BJ (cell line): ENCODE measurements at regions not wholly inside any gene's neighbourhood (a gene's known extent, or its start where the extent isn't known, plus 50 kb on each side); places are given as distances from the start of the nearest gene placed in this dataset.

ENCODE experiments used
- CTCF ChIA-PET: fragments of 350-600 bp; formaldehyde crosslinking; extraction: SDS; loops from one replicate; lab custom pipeline; 2021; ENCODE audit warnings: antibody characterized with exemption, inconsistent platforms; lab: Yijun Ruan, JAX
- POLR2A ChIA-PET: fragments of 300-600 bp; sonication (Branson Sonifier 250); formaldehyde crosslinking; extraction: SDS; loops from one replicate; lab custom pipeline; 2021; ENCODE audit warnings: antibody characterized with exemption; lab: Charles Lee
- DNase-seq: peaks from one replicate; pipeline ENCODE4 v3.0.0-alpha.2; 2011; ENCODE audit warnings: low read depth
- H3K27me3 ChIP-seq: 2 replicates; pipeline ENCODE4 v1.6.0; 2011; ENCODE audit warnings: low read length; ENCODE audit not compliant: control insufficient read depth, insufficient read depth
- H3K36me3 ChIP-seq: 2 replicates; pipeline ENCODE4 v1.5.1; 2011; ENCODE audit warnings: low read length; ENCODE audit not compliant: control insufficient read depth, insufficient read depth
- H3K4me3 ChIP-seq: 2 replicates; pipeline ENCODE4 v1.5.1; 2011; ENCODE audit warnings: low read depth, mild to moderate bottlenecking, control low read depth, low read length
- TF ChIP-seq, protein P1 (sequence below): IDR thresholded peaks from 2 replicates; pipeline ENCODE4 v1.5.1; 2011; ENCODE audit warnings: low read depth, mild to moderate bottlenecking, control low read depth, inconsistent platforms, low read length, moderate library complexity; ENCODE audit not compliant: insufficient read depth

DNA sequence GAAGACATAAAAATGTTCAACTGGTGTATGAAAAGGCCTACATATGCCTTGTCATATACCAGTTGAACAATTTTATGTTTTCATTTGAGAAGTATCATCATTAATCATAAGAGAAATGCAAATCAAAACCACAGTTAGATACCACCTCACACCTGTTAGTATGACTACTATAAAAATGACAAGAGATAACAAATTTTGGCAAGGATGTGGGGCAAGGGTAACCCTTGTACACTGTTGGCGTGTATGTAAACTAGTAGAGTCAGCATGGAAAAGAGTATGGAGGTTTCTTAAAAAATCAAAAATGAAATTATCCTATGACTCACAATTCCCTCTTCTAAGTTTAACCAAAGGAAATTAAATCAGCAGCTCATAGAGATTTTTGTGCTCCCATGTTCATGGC is 250.4 kb upstream of the ST8SIA4 start:
- no peaks in the 10 kb centered on the region for H3K36me3 ChIP-seq
- CTCF ChIA-PET: no interaction called here
- no peak overlapping the region for H3K4me3 ChIP-seq
- TF ChIP-seq, protein P1, sequence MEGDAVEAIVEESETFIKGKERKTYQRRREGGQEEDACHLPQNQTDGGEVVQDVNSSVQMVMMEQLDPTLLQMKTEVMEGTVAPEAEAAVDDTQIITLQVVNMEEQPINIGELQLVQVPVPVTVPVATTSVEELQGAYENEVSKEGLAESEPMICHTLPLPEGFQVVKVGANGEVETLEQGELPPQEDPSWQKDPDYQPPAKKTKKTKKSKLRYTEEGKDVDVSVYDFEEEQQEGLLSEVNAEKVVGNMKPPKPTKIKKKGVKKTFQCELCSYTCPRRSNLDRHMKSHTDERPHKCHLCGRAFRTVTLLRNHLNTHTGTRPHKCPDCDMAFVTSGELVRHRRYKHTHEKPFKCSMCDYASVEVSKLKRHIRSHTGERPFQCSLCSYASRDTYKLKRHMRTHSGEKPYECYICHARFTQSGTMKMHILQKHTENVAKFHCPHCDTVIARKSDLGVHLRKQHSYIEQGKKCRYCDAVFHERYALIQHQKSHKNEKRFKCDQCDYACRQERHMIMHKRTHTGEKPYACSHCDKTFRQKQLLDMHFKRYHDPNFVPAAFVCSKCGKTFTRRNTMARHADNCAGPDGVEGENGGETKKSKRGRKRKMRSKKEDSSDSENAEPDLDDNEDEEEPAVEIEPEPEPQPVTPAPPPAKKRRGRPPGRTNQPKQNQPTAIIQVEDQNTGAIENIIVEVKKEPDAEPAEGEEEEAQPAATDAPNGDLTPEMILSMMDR: no peak
- no peak for DNase-seq
- no peaks in the 10 kb centered on the region for H3K27me3 ChIP-seq
- POLR2A ChIA-PET: no interaction called here

DNA sequence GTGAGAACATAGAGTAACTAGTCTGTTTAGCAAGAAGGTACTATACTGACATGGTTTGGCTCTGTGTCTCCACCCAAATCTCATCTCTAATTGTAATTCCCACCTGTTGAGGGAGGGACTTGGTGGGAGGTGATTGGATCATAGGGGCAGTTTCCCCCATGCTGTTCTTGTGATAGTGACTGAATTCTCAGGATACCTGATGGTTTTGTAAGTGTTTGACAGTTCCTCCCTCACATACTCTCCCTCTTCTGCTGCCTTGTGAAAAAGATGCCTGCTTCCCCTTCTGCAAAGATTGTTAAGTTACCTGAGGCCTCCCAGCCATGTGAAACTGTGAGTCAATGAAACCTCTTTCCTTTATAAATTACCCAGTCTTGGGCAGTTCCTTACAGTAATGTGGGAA is 240.4 kb upstream of the ST8SIA4 start:
- ChIA-PET POLR2A (no interaction called here), CTCF (no interaction called here)
- no peaks in the 10 kb centered on the region for H3K27me3 ChIP-seq
- H3K4me3 ChIP-seq: no peak overlapping the region
- H3K36me3 ChIP-seq: no peaks in the 10 kb centered on the region
- no peak for DNase-seq
- TF ChIP-seq, protein P1: no peak

DNA sequence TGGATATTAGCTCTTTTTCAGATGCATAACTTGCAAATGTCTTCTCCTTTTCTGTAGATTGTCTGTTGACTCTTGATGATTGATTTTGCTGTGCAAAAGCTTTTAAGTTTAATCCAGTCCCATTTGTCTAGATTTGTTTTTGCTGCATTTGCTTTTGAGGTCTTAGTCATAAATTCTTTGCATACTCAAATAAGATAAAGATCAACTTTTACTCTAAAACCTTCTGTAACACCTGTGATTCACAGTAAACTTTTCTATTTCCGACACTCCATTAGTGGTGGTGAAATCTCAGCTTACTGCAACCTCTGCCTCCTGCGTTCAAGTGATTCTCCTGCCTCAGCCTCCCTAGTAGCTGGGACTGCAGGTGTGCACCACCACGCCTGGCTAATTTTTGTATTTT is 239.0 kb upstream of the ST8SIA4 start:
- DNase-seq: no peak
- Histone ChIP-seq H3K36me3 (no peaks in the 10 kb centered on the region), H3K4me3 (no peak overlapping the region), H3K27me3 (no peaks in the 10 kb centered on the region)
- TF ChIP-seq, protein P1: no peak
- ChIA-PET POLR2A (no interaction called here), CTCF (no interaction called here)

DNA sequence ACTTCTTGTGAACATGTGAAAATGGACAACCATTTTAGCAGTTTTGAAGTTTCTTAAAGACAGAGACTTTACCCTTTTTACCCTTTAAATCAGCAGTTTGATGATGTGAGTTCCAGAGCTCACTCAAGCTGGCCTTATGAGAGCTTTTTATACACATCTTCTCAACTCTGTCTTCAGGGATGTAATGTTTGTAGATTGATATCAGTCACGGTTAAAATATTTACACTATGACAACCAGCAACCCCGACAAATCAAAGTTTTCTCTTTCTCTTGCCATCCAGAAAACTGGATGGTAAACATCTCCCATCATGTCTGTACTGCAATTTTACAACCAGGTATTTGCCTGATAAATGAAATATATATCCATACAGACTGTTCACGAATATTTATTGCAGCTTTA is 233.4 kb upstream of the ST8SIA4 start:
- Histone ChIP-seq H3K27me3 (no peaks in the 10 kb centered on the region), H3K36me3 (no peaks in the 10 kb centered on the region), H3K4me3 (no peak overlapping the region)
- TF ChIP-seq, protein P1: no peak
- ChIA-PET POLR2A (no interaction called here), CTCF (interaction anchor here (0.7 kb wide), 1 partner anchor 31 kb away, joined by 3 read pairs; no protein-coding TSS in a partner anchor)
- no peak for DNase-seq

DNA sequence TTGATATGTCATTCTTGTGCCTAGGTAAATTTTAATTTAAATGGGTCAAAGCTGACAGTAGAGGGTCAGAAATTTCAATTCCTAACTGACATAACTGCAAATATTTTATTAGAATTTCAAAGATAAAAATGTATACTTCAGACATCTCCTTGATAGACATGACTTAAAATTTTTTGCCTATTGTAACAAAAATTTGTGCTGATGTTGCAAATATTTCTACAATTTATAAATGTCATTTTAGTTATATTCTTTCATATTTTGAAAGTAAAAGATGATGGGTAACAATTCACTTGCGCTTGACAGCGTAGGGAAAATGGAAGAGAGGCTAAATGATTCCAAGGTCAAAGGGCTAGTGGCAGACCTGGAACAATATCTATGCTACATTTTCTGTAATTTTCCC is 220.3 kb upstream of the ST8SIA4 start:
- ChIA-PET POLR2A (no interaction called here), CTCF (no interaction called here)
- Histone ChIP-seq H3K27me3 (no peaks in the 10 kb centered on the region), H3K36me3 (no peaks in the 10 kb centered on the region), H3K4me3 (no peak overlapping the region)
- TF ChIP-seq, protein P1: no peak
- no peak for DNase-seq
